IMR-90 (cell line): ENCODE measurements at regions not wholly inside any gene's neighbourhood (a gene's known extent, or its start where the extent isn't known, plus 50 kb on each side); places are given as distances from the start of the nearest gene placed in this dataset.

Experiments
- ATAC-seq: fragments of 200-7000 bp; cut with Tn5 transposase; 2 replicates; pipeline ENCODE4 v1.9.1; 2020; ENCODE audit warnings: low read depth, mild to moderate bottlenecking, moderate library complexity
- BruUV-seq: library from RNA; stranded (reverse); fragments of 400-500 nt; replicated peaks from 2 replicates; lab custom pipeline; 2021; lab: Mats Ljungman, UMichigan
- CTCF ChIA-PET: fragments of 300-600 bp; formaldehyde crosslinking; extraction: SDS; loops from one replicate; lab custom pipeline; 2021; ENCODE audit warnings: antibody characterized with exemption; lab: Yijun Ruan, JAX
- POLR2A ChIA-PET: fragments of 300-600 bp; sonication (Branson Sonifier 250); formaldehyde crosslinking; loops from one replicate; lab custom pipeline; 2022; ENCODE audit warnings: antibody characterized with exemption; ENCODE audit not compliant: unreplicated experiment; lab: Charles Lee
- DNase-seq: peaks from one replicate; pipeline ENCODE4 v3.0.0; 2013
- H2AFZ ChIP-seq: replicated peaks from 2 replicates; pipeline ENCODE3; 2013; ENCODE audit warnings: low read length, mild to moderate bottlenecking; ENCODE audit not compliant: poor library complexity
- H2AK5ac ChIP-seq: 2 replicates; pipeline ENCODE4 v1.6.1; 2013; ENCODE audit warnings: low read depth, low read length, inconsistent platforms
- H2AK9ac ChIP-seq: replicated peaks from 2 replicates; pipeline ENCODE3; 2013; ENCODE audit warnings: mild to moderate bottlenecking, low read depth, low read length, moderate library complexity; ENCODE audit not compliant: poor library complexity
- H2BK120ac ChIP-seq: 2 replicates; pipeline ENCODE4 v1.6.1; 2013; ENCODE audit warnings: low read depth, low read length, inconsistent platforms
- H2BK15ac ChIP-seq: 3 replicates; pipeline ENCODE4 v1.6.1; 2013; ENCODE audit warnings: low read depth, low read length, inconsistent platforms
- H2BK20ac ChIP-seq: 2 replicates; pipeline ENCODE4 v1.6.1; 2013; ENCODE audit warnings: low read depth, mild to moderate bottlenecking, inconsistent platforms, low read length, moderate library complexity
- H2BK5ac ChIP-seq: 2 replicates; pipeline ENCODE4 v1.6.1; 2013; ENCODE audit warnings: mild to moderate bottlenecking, low read depth, low read length, inconsistent platforms; ENCODE audit not compliant: poor library complexity, severe bottlenecking
- H3K14ac ChIP-seq: replicated peaks from 2 replicates; pipeline ENCODE4 v1.6.1; 2013; ENCODE audit warnings: low read depth, low read length, inconsistent platforms
- H3K18ac ChIP-seq: 2 replicates; pipeline ENCODE4 v1.6.1; 2013; ENCODE audit warnings: low read depth, low read length, control low read depth
- H3K23ac ChIP-seq: 2 replicates; pipeline ENCODE4 v1.6.1; 2013; ENCODE audit warnings: low read depth, low read length, inconsistent platforms
- H3K27ac ChIP-seq: 2 replicates; pipeline ENCODE4 v1.5.1; 2013; ENCODE audit warnings: mild to moderate bottlenecking, control low read depth, low read length; ENCODE audit not compliant: insufficient read depth
- H3K27me3 ChIP-seq: 2 replicates; pipeline ENCODE4 v1.6.1; 2013; ENCODE audit warnings: low read length; ENCODE audit not compliant: control insufficient read depth, insufficient read depth
- H3K36me3 ChIP-seq: 2 replicates; pipeline ENCODE4 v1.6.1; 2013; ENCODE audit warnings: low read length, mixed read lengths; ENCODE audit not compliant: control insufficient read depth, insufficient read depth
- H3K4ac ChIP-seq: 2 replicates; pipeline ENCODE4 v1.6.1; 2013; ENCODE audit warnings: low read depth, low read length, inconsistent platforms
- H3K4me1 ChIP-seq: 2 replicates; pipeline ENCODE4 v1.6.1; 2013; ENCODE audit warnings: low read length, mixed read lengths; ENCODE audit not compliant: control insufficient read depth, insufficient read depth
- H3K4me2 ChIP-seq: 2 replicates; pipeline ENCODE4 v1.6.1; 2013; ENCODE audit warnings: low read depth, mild to moderate bottlenecking, control low read depth, low read length, moderate library complexity
- H3K4me3 ChIP-seq: 2 replicates; pipeline ENCODE4 v1.5.1; 2013; ENCODE audit warnings: low read depth, mild to moderate bottlenecking, control low read depth, low read length, moderate library complexity; ENCODE audit not compliant: insufficient read depth
- H3K56ac ChIP-seq: 2 replicates; pipeline ENCODE4 v1.6.1; 2013; ENCODE audit warnings: low read length, inconsistent platforms; ENCODE audit not compliant: insufficient read depth; ENCODE audit errors: extremely low read depth
- H3K79me1 ChIP-seq, 2 experiments: 2 replicates each; pipeline ENCODE4 v1.6.1; 2013; ENCODE audit warnings: low read length in 2 of 2, inconsistent platforms in 1 of 2, low read depth in 1 of 2
- H3K9ac ChIP-seq: 2 replicates; pipeline ENCODE4 v1.6.1; 2013; ENCODE audit warnings: low read depth, low read length, control low read depth
- H3K9me1 ChIP-seq: 2 replicates; pipeline ENCODE4 v1.6.1; 2013; ENCODE audit warnings: low read length, inconsistent platforms; ENCODE audit not compliant: insufficient read depth
- H3K9me3 ChIP-seq: 2 replicates; pipeline ENCODE4 v1.6.1; 2013; ENCODE audit warnings: low read length; ENCODE audit not compliant: control insufficient read depth, insufficient read depth
- H4K20me1 ChIP-seq: 2 replicates; pipeline ENCODE4 v1.6.1; 2013; ENCODE audit warnings: low read length, inconsistent platforms; ENCODE audit not compliant: insufficient read depth
- H4K5ac ChIP-seq: 2 replicates; pipeline ENCODE4 v1.6.1; 2013; ENCODE audit warnings: mild to moderate bottlenecking, low read depth, low read length, control low read depth
- H4K8ac ChIP-seq, 2 experiments: 2 replicates each; pipeline ENCODE4 v1.6.1; 2013; ENCODE audit warnings: low read depth in 2 of 2, low read length in 2 of 2, control low read depth in 1 of 2, inconsistent platforms in 1 of 2
- H4K91ac ChIP-seq: 2 replicates; pipeline ENCODE4 v1.6.1; 2013; ENCODE audit warnings: low read depth, low read length, inconsistent platforms; ENCODE audit not compliant: insufficient read depth
- CHD1 ChIP-seq: IDR thresholded peaks from 2 replicates; pipeline ENCODE4 v1.6.1; 2012; ENCODE audit warnings: low read depth, low read length, improper control_type of control experiment
- NFE2L2 ChIP-seq: fragments of 150-350 bp; IDR thresholded peaks from 2 replicates; pipeline ENCODE4 v1.6.1; 2016; ENCODE audit warnings: low read depth, mild to moderate bottlenecking, low read length
- RCOR1 ChIP-seq: IDR thresholded peaks from 2 replicates; pipeline ENCODE4 v1.6.1; 2012; ENCODE audit warnings: mild to moderate bottlenecking, low read length, improper control_type of control experiment; ENCODE audit not compliant: insufficient replicate concordance
- dilution Hi-C: fragments of 300-500 bp; cut with HindIII; formaldehyde crosslinking; loops from one replicate; pipeline ENCODE4 v1.14.3; 2018; ENCODE audit warnings: low sequenced_read_pairs; ENCODE audit not compliant: unreplicated experiment
- in situ Hi-C: fragments of 300-500 bp; cut with MboI; formaldehyde crosslinking; loops from 3 replicates; pipeline ENCODE4 v1.14.3; 2019; ENCODE audit warnings: low sequenced_read_pairs, inconsistent platforms, mixed read lengths
- intact Hi-C: fragments of 100-400 bp; cut with micrococcal nuclease; formaldehyde crosslinking; loops from 2 replicates; pipeline ENCODE4 v1.10.0; 2022

DNA sequence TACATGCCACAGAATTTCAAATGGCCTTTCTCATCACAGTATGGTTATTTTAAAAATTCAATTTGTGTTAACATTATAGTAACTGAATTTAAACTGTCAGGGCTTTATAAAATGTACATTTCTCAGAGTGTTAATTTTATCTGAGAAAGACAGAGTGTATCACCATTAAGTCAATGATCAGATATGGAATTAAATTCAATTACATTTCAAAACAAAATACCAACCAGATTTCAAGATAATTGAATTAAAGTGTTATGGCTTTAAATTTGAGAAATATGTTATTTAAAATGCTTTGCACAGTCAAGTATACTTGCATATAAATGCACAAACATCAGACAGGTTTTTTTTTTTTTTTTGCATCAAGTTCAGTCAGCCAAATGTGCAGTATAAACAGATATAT is 1574.4 kb downstream of the BRINP3 start:
- ChIA-PET POLR2A (no interaction called here), CTCF (no interaction called here)
- no peak overlapping the region for H3K4me2 ChIP-seq
- H3K18ac ChIP-seq: no peak overlapping the region
- DNase-seq (no peak), ATAC-seq (no peak)
- no peak overlapping the region for H4K5ac ChIP-seq
- no peak overlapping the region for H2AFZ ChIP-seq
- no peak overlapping the region for H2AK5ac ChIP-seq
- no peak overlapping the region for H2AK9ac ChIP-seq
- no peak overlapping the region for H3K14ac ChIP-seq
- H3K4me3 ChIP-seq: no peak overlapping the region
- H4K8ac ChIP-seq: no peak overlapping the region
- no peaks in the 10 kb centered on the region for H3K9me1 ChIP-seq
- H2BK120ac ChIP-seq: no peak overlapping the region
- BruUV-seq: no TSS peak
- in situ Hi-C loops: no loop called here
- no peak overlapping the region for H3K4ac ChIP-seq
- dilution Hi-C loops: no loop called here
- H4K20me1 ChIP-seq: no peaks in the 10 kb centered on the region
- no peak overlapping the region for H2BK15ac ChIP-seq
- no peaks in the 10 kb centered on the region for H3K36me3 ChIP-seq
- TF ChIP-seq RCOR1 (no peak), NFE2L2 (no peak), CHD1 (no peak)
- H2BK20ac ChIP-seq: no peak overlapping the region
- no peaks in the 10 kb centered on the region for H3K9me3 ChIP-seq
- no peaks in the 10 kb centered on the region for H3K79me1 ChIP-seq
- H3K9ac ChIP-seq: no peak overlapping the region
- H2BK5ac ChIP-seq: no peak overlapping the region
- no peak overlapping the region for H3K56ac ChIP-seq
- no peak overlapping the region for H3K27ac ChIP-seq
- intact Hi-C loops: no loop called here
- no peaks in the 10 kb centered on the region for H3K27me3 ChIP-seq
- H3K4me1 ChIP-seq: no peaks in the 10 kb centered on the region
- no peak overlapping the region for H3K23ac ChIP-seq
- no peak overlapping the region for H4K91ac ChIP-seq
